BE2C (cell line): ENCODE measurements at regions not wholly inside any gene's neighbourhood (a gene's known extent, or its start where the extent isn't known, plus 50 kb on each side); places are given as distances from the start of the nearest gene placed in this dataset.

Source experiments
- DNase-seq: peaks from one replicate; pipeline ENCODE4 v3.0.0-alpha.2; 2020
- H3K27me3 ChIP-seq: fragments of 250-450 bp; sonication (Bioruptor Pico); 2 replicates; pipeline ENCODE4 v1.5.1; 2020; ENCODE audit warnings: mild to moderate bottlenecking
- H3K36me3 ChIP-seq: fragments of 250-450 bp; sonication (Bioruptor Pico); 2 replicates; pipeline ENCODE4 v1.5.1; 2020; ENCODE audit warnings: mild to moderate bottlenecking
- H3K4me1 ChIP-seq: fragments of 250-450 bp; sonication (Bioruptor Pico); 2 replicates; pipeline ENCODE4 v1.5.1; 2020
- H3K4me3 ChIP-seq: 2 replicates; pipeline ENCODE4 v1.5.1; 2011; ENCODE audit warnings: low read depth, low read length
- H3K9me3 ChIP-seq: fragments of 250-450 bp; sonication (Bioruptor Pico); 2 replicates; pipeline ENCODE4 v1.5.1; 2020
- CTCF ChIP-seq: IDR thresholded peaks from 2 replicates; pipeline ENCODE4 v1.5.1; 2012; ENCODE audit warnings: mild to moderate bottlenecking, low read depth, low read length

DNA sequence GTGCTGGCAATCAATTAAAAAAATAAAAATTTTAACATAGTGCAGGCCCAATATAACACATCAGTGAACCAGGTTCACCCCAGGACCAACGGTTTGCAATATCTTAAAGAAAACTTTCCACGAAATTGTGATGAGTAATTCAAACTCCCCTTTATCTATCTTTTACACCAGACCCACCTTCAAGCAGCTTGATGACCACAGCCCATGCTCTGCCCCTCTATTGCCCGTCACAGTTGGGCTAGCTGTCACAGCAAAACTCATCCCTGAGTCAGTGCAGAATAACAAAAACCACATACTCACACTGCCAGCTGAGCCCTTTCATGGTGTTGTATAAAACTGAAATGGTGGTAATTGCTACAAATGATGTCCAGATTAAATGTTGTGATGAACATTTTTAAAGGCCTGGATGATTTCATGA, 112.5 kb upstream of the CREB1 start:
- Histone ChIP-seq H3K9me3 (no peaks in the 10 kb centered on the region), H3K4me1 (peaks cover 46% of the 10 kb centered on the region), H3K36me3 (no peaks in the 10 kb centered on the region), H3K4me3 (no peak overlapping the region), H3K27me3 (no peaks in the 10 kb centered on the region)
- no peak for TF ChIP-seq CTCF
- no peak for DNase-seq

DNA sequence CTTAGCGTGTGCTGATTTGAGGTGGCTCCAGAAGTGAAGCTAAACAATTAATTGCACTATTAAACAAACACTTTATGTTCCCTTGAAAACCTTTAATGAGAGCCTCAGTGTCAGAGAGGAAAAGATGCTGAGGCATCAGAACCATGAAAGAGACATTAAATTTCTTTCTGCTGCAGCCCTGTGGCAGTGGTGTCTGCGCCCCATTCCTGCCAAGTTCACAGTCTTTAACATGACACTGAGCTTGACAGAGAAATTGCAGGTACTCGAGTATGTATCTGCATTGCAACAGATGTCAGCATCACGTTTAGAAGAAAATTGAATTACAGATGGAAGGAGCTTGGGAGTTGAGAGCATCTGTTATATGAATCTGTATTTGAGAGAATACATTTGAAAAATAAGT, 111.3 kb upstream of the CREB1 start:
- Histone ChIP-seq H3K4me1 (peaks cover 35% of the 10 kb centered on the region), H3K36me3 (no peaks in the 10 kb centered on the region), H3K4me3 (no peak overlapping the region), H3K27me3 (no peaks in the 10 kb centered on the region), H3K9me3 (no peaks in the 10 kb centered on the region)
- peak; percentile 43 for DNase-seq
- TF ChIP-seq CTCF = no peak

- DNase-seq = no peak
- Histone ChIP-seq H3K27me3 (no peaks in the 10 kb centered on the region), H3K9me3 (no peaks in the 10 kb centered on the region), H3K4me3 (no peak overlapping the region), H3K4me1 (peaks cover 34% of the 10 kb centered on the region), H3K36me3 (no peaks in the 10 kb centered on the region)
- no peak for TF ChIP-seq CTCF
These were observed 110.4 kb upstream of the CREB1 start for GRCh38 chr2:207419331-207419730.

DNA sequence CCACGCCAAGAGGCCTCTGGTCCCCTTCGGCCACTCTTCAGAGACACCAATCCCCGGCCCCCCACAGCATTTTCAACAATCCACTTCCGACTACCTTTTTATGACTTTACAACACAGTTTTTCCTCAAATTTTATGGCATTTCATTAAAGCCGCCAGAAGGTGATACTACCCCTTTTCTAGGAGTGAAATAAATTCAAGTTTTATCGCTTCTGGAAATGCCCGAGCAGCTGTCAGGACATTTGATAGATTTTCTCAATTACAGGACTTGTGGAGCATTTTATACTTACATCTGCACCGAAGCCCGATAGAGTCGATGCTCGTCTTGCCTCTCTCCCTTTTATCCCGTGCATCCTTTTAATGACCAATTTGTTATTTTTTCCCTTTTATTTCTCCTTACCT, 108.1 kb upstream of the CREB1 start:
- TF ChIP-seq CTCF = no peak

DNA sequence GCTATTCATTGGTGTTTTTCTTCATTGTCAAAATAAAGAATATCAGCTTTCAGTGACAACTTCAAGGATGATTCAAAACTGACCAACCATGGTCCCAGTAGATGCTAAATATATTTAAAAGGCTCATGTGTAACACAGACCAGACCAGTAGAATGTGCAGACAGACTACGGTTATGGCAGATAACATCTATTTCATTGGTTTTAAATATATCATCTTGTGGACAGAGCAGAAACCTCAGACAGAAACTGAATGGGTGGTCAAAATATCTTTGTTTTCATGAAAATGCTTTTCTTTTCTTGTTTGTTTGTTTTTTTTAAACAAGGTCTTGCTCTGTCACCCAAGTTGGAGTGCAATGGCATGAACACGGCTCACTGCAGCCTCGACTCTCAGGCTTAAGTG, 107.4 kb upstream of the CREB1 start:
- no peak for TF ChIP-seq CTCF
- no peak overlapping the region for H3K4me3 ChIP-seq
- no peaks in the 10 kb centered on the region for H3K9me3 ChIP-seq
- no peaks in the 10 kb centered on the region for H3K27me3 ChIP-seq
- no peaks in the 10 kb centered on the region for H3K36me3 ChIP-seq
- H3K4me1 ChIP-seq = peaks cover 27% of the 10 kb centered on the region
- no peak for DNase-seq

More for the DNA sequence above, 108.1 kb upstream of the CREB1 start:
- DNase-seq = no peak
- no peaks in the 10 kb centered on the region for H3K27me3 ChIP-seq
- peaks cover 34% of the 10 kb centered on the region for H3K4me1 ChIP-seq
- no peaks in the 10 kb centered on the region for H3K36me3 ChIP-seq
- H3K9me3 ChIP-seq = no peaks in the 10 kb centered on the region
- no peak overlapping the region for H3K4me3 ChIP-seq

GRCh38 chr2:207423886-207424285, 105.9 kb upstream of the CREB1 start:
- Histone ChIP-seq H3K27me3 (no peaks in the 10 kb centered on the region), H3K4me3 (no peak overlapping the region), H3K36me3 (no peaks in the 10 kb centered on the region), H3K9me3 (no peaks in the 10 kb centered on the region), H3K4me1 (peaks cover 18% of the 10 kb centered on the region)
- no peak for TF ChIP-seq CTCF
- DNase-seq = no peak
